IMR-90 (cell line): ENCODE measurements at regions not wholly inside any gene's neighbourhood (a gene's known extent, or its start where the extent isn't known, plus 50 kb on each side); places are given as distances from the start of the nearest gene placed in this dataset.

Source experiments
- ATAC-seq: fragments of 200-7000 bp; cut with Tn5 transposase; 2 replicates; pipeline ENCODE4 v1.9.1; 2020; ENCODE audit warnings: low read depth, mild to moderate bottlenecking, moderate library complexity
- BruUV-seq: library from RNA; stranded (reverse); fragments of 400-500 nt; replicated peaks from 2 replicates; lab custom pipeline; 2021; lab: Mats Ljungman, UMichigan
- CTCF ChIA-PET: fragments of 300-600 bp; formaldehyde crosslinking; extraction: SDS; loops from one replicate; lab custom pipeline; 2021; ENCODE audit warnings: antibody characterized with exemption; lab: Yijun Ruan, JAX
- POLR2A ChIA-PET: fragments of 300-600 bp; sonication (Branson Sonifier 250); formaldehyde crosslinking; loops from one replicate; lab custom pipeline; 2022; ENCODE audit warnings: antibody characterized with exemption; ENCODE audit not compliant: unreplicated experiment; lab: Charles Lee
- DNase-seq: peaks from one replicate; pipeline ENCODE4 v3.0.0; 2013
- H2AFZ ChIP-seq: replicated peaks from 2 replicates; pipeline ENCODE3; 2013; ENCODE audit warnings: low read length, mild to moderate bottlenecking; ENCODE audit not compliant: poor library complexity
- H2AK5ac ChIP-seq: 2 replicates; pipeline ENCODE4 v1.6.1; 2013; ENCODE audit warnings: low read depth, low read length, inconsistent platforms
- H2AK9ac ChIP-seq: replicated peaks from 2 replicates; pipeline ENCODE3; 2013; ENCODE audit warnings: mild to moderate bottlenecking, low read depth, low read length, moderate library complexity; ENCODE audit not compliant: poor library complexity
- H2BK120ac ChIP-seq: 2 replicates; pipeline ENCODE4 v1.6.1; 2013; ENCODE audit warnings: low read depth, low read length, inconsistent platforms
- H2BK15ac ChIP-seq: 3 replicates; pipeline ENCODE4 v1.6.1; 2013; ENCODE audit warnings: low read depth, low read length, inconsistent platforms
- H2BK20ac ChIP-seq: 2 replicates; pipeline ENCODE4 v1.6.1; 2013; ENCODE audit warnings: low read depth, mild to moderate bottlenecking, inconsistent platforms, low read length, moderate library complexity
- H2BK5ac ChIP-seq: 2 replicates; pipeline ENCODE4 v1.6.1; 2013; ENCODE audit warnings: mild to moderate bottlenecking, low read depth, low read length, inconsistent platforms; ENCODE audit not compliant: poor library complexity, severe bottlenecking
- H3K14ac ChIP-seq: replicated peaks from 2 replicates; pipeline ENCODE4 v1.6.1; 2013; ENCODE audit warnings: low read depth, low read length, inconsistent platforms
- H3K18ac ChIP-seq: 2 replicates; pipeline ENCODE4 v1.6.1; 2013; ENCODE audit warnings: low read depth, low read length, control low read depth
- H3K23ac ChIP-seq: 2 replicates; pipeline ENCODE4 v1.6.1; 2013; ENCODE audit warnings: low read depth, low read length, inconsistent platforms
- H3K27ac ChIP-seq: 2 replicates; pipeline ENCODE4 v1.5.1; 2013; ENCODE audit warnings: mild to moderate bottlenecking, control low read depth, low read length; ENCODE audit not compliant: insufficient read depth
- H3K27me3 ChIP-seq: 2 replicates; pipeline ENCODE4 v1.6.1; 2013; ENCODE audit warnings: low read length; ENCODE audit not compliant: control insufficient read depth, insufficient read depth
- H3K36me3 ChIP-seq: 2 replicates; pipeline ENCODE4 v1.6.1; 2013; ENCODE audit warnings: low read length, mixed read lengths; ENCODE audit not compliant: control insufficient read depth, insufficient read depth
- H3K4ac ChIP-seq: 2 replicates; pipeline ENCODE4 v1.6.1; 2013; ENCODE audit warnings: low read depth, low read length, inconsistent platforms
- H3K4me1 ChIP-seq: 2 replicates; pipeline ENCODE4 v1.6.1; 2013; ENCODE audit warnings: low read length, mixed read lengths; ENCODE audit not compliant: control insufficient read depth, insufficient read depth
- H3K4me2 ChIP-seq: 2 replicates; pipeline ENCODE4 v1.6.1; 2013; ENCODE audit warnings: low read depth, mild to moderate bottlenecking, control low read depth, low read length, moderate library complexity
- H3K4me3 ChIP-seq: 2 replicates; pipeline ENCODE4 v1.5.1; 2013; ENCODE audit warnings: low read depth, mild to moderate bottlenecking, control low read depth, low read length, moderate library complexity; ENCODE audit not compliant: insufficient read depth
- H3K56ac ChIP-seq: 2 replicates; pipeline ENCODE4 v1.6.1; 2013; ENCODE audit warnings: low read length, inconsistent platforms; ENCODE audit not compliant: insufficient read depth; ENCODE audit errors: extremely low read depth
- H3K79me1 ChIP-seq, 2 experiments: 2 replicates each; pipeline ENCODE4 v1.6.1; 2013; ENCODE audit warnings: low read length in 2 of 2, inconsistent platforms in 1 of 2, low read depth in 1 of 2
- H3K9ac ChIP-seq: 2 replicates; pipeline ENCODE4 v1.6.1; 2013; ENCODE audit warnings: low read depth, low read length, control low read depth
- H3K9me1 ChIP-seq: 2 replicates; pipeline ENCODE4 v1.6.1; 2013; ENCODE audit warnings: low read length, inconsistent platforms; ENCODE audit not compliant: insufficient read depth
- H3K9me3 ChIP-seq: 2 replicates; pipeline ENCODE4 v1.6.1; 2013; ENCODE audit warnings: low read length; ENCODE audit not compliant: control insufficient read depth, insufficient read depth
- H4K20me1 ChIP-seq: 2 replicates; pipeline ENCODE4 v1.6.1; 2013; ENCODE audit warnings: low read length, inconsistent platforms; ENCODE audit not compliant: insufficient read depth
- H4K5ac ChIP-seq: 2 replicates; pipeline ENCODE4 v1.6.1; 2013; ENCODE audit warnings: mild to moderate bottlenecking, low read depth, low read length, control low read depth
- H4K8ac ChIP-seq, 2 experiments: 2 replicates each; pipeline ENCODE4 v1.6.1; 2013; ENCODE audit warnings: low read depth in 2 of 2, low read length in 2 of 2, control low read depth in 1 of 2, inconsistent platforms in 1 of 2
- H4K91ac ChIP-seq: 2 replicates; pipeline ENCODE4 v1.6.1; 2013; ENCODE audit warnings: low read depth, low read length, inconsistent platforms; ENCODE audit not compliant: insufficient read depth
- BHLHE40 ChIP-seq: fragments of 150-350 bp; IDR thresholded peaks from 2 replicates; pipeline ENCODE4 v1.6.1; 2016; ENCODE audit warnings: mild to moderate bottlenecking, low read depth, low read length
- CEBPB ChIP-seq: IDR thresholded peaks from 2 replicates; pipeline ENCODE4 v1.6.1; 2012; ENCODE audit warnings: low read depth, low read length, improper control_type of control experiment
- ELK1 ChIP-seq: fragments of 150-350 bp; IDR thresholded peaks from 2 replicates; pipeline ENCODE4 v1.6.1; 2016; ENCODE audit warnings: low read depth, mild to moderate bottlenecking, low read length, moderate library complexity, borderline replicate concordance
- FOS ChIP-seq: fragments of 150-350 bp; IDR thresholded peaks from 2 replicates; pipeline ENCODE4 v1.6.1; 2016; ENCODE audit warnings: low read depth, low read length
- MAFK ChIP-seq: IDR thresholded peaks from 2 replicates; pipeline ENCODE4 v1.6.1; 2012; ENCODE audit warnings: low read depth, low read length, improper control_type of control experiment
- MAZ ChIP-seq: IDR thresholded peaks from 2 replicates; pipeline ENCODE4 v1.6.1; 2012; ENCODE audit warnings: low read depth, mild to moderate bottlenecking, low read length, improper control_type of control experiment, moderate library complexity, borderline replicate concordance
- NFE2L2 ChIP-seq: fragments of 150-350 bp; IDR thresholded peaks from 2 replicates; pipeline ENCODE4 v1.6.1; 2016; ENCODE audit warnings: low read depth, mild to moderate bottlenecking, low read length
- POLR2A ChIP-seq: IDR thresholded peaks from 2 replicates; pipeline ENCODE4 v1.6.1; 2012; ENCODE audit warnings: mild to moderate bottlenecking, low read depth, low read length
- RAD21 ChIP-seq: IDR thresholded peaks from 2 replicates; pipeline ENCODE4 v1.6.1; 2012; ENCODE audit warnings: low read length, improper control_type of control experiment
- USF2 ChIP-seq: fragments of 150-350 bp; IDR thresholded peaks from 2 replicates; pipeline ENCODE4 v1.6.1; 2017; ENCODE audit warnings: mild to moderate bottlenecking, antibody characterized with exemption, low read length, low read depth
- WGBS, 2 experiments: methylation state at CpG; one replicate each; pipeline versions ENCODE4 v1.1.5 to v1.1.7; 2013; ENCODE audit warnings: missing lambda C conversion rate in 2 of 2; ENCODE audit not compliant: insufficient read length in 1 of 2; ENCODE audit errors: extremely low coverage in 2 of 2; 5-methylcytosine and 5-hydroxymethylcytosine counted together
- dilution Hi-C: fragments of 300-500 bp; cut with HindIII; formaldehyde crosslinking; loops from one replicate; pipeline ENCODE4 v1.14.3; 2018; ENCODE audit warnings: low sequenced_read_pairs; ENCODE audit not compliant: unreplicated experiment
- in situ Hi-C: fragments of 300-500 bp; cut with MboI; formaldehyde crosslinking; loops from 3 replicates; pipeline ENCODE4 v1.14.3; 2019; ENCODE audit warnings: low sequenced_read_pairs, inconsistent platforms, mixed read lengths
- intact Hi-C: fragments of 100-400 bp; cut with micrococcal nuclease; formaldehyde crosslinking; loops from 2 replicates; pipeline ENCODE4 v1.10.0; 2022

GRCh38 chr3:145754605-145755289 lies 406.2 kb downstream of the PLOD2 start:
- no peaks in the 10 kb centered on the region for H3K36me3 ChIP-seq
- H4K5ac ChIP-seq = no peak overlapping the region
- no peaks in the 10 kb centered on the region for H4K20me1 ChIP-seq
- H3K27ac ChIP-seq = no peak overlapping the region
- H3K56ac ChIP-seq = no peak overlapping the region
- no peak overlapping the region for H2AFZ ChIP-seq
- no peak overlapping the region for H2AK5ac ChIP-seq
- H3K4me1 ChIP-seq = no peaks in the 10 kb centered on the region
- TF ChIP-seq ELK1 (no peak), MAFK (no peak), MAZ (no peak), FOS (no peak), POLR2A (no peak), NFE2L2 (no peak), CEBPB (no peak), BHLHE40 (no peak), USF2 (no peak), RAD21 (no peak)
- intact Hi-C loops (no loop called here), in situ Hi-C loops (no loop called here), dilution Hi-C loops (no loop called here)
- WGBS, 2 experiments = no CpG with 5 or more reads among the region's 3 CpGs
- H2BK5ac ChIP-seq = no peak overlapping the region
- H3K4me2 ChIP-seq = no peak overlapping the region
- H3K14ac ChIP-seq = no peak overlapping the region
- H3K18ac ChIP-seq = no peak overlapping the region
- ChIA-PET POLR2A (no interaction called here), CTCF (no interaction called here)
- no peak overlapping the region for H3K4ac ChIP-seq
- no peaks in the 10 kb centered on the region for H3K9me3 ChIP-seq
- H3K23ac ChIP-seq = no peak overlapping the region
- no peak overlapping the region for H3K4me3 ChIP-seq
- H3K79me1 ChIP-seq = no peaks in the 10 kb centered on the region
- no peak overlapping the region for H4K91ac ChIP-seq
- ATAC-seq (no peak), DNase-seq (no peak)
- H2BK20ac ChIP-seq = no peak overlapping the region
- H2AK9ac ChIP-seq = no peak overlapping the region
- H3K9me1 ChIP-seq = no peaks in the 10 kb centered on the region
- BruUV-seq = no TSS peak
- H3K27me3 ChIP-seq = no peaks in the 10 kb centered on the region
- no peak overlapping the region for H4K8ac ChIP-seq
- no peak overlapping the region for H2BK15ac ChIP-seq
- H2BK120ac ChIP-seq = no peak overlapping the region
- H3K9ac ChIP-seq = no peak overlapping the region
